ENCODE measurements at regions not wholly inside any gene's neighbourhood (a gene's known extent, or its start where the extent isn't known, plus 50 kb on each side); places are given as distances from the start of the nearest gene placed in this dataset.

GRCh38 chr2:176648700-176649297 lies 379.6 kb downstream of the MTX2 start:
- no peak for DNase-seq (ENCODE audit: low read depth)

GRCh38 chr2:176650104-176650837 lies 381.0 kb downstream of the MTX2 start:
- DNase-seq (ENCODE audit: low read depth), result no peak

GRCh38 chr2:176650838-176651555 lies 381.8 kb downstream of the MTX2 start:
- DNase-seq (ENCODE audit: low read depth), result no peak

- DNase-seq (ENCODE audit: low read depth), result peak; percentile 31
Observed at GRCh38 chr2:176652300-176653182, 383.3 kb downstream of the MTX2 start.

GRCh38 chr2:176653479-176654443 lies 384.5 kb downstream of the MTX2 start:
- DNase-seq (ENCODE audit: low read depth), result peak; percentile 42

GRCh38 chr2:176656038-176656775 lies 387.0 kb downstream of the MTX2 start:
- DNase-seq (ENCODE audit: low read depth), result no peak

GRCh38 chr2:176656776-176657140 lies 387.5 kb downstream of the MTX2 start:
- DNase-seq (ENCODE audit: low read depth), result no peak

- no peak for DNase-seq (ENCODE audit: low read depth)
Observed at GRCh38 chr2:176657393-176657792, 388.2 kb downstream of the MTX2 start.

GRCh38 chr2:176658708-176659107 lies 389.5 kb downstream of the MTX2 start:
- DNase-seq (ENCODE audit: low read depth), result no peak

- no peak for DNase-seq (ENCODE audit: low read depth)
Observed at GRCh38 chr2:176662753-176663152, 393.5 kb downstream of the MTX2 start.

- DNase-seq (ENCODE audit: low read depth), result no peak
Observed at GRCh38 chr2:176664478-176664877, 395.2 kb downstream of the MTX2 start.

- no peak for DNase-seq (ENCODE audit: low read depth)
Observed at GRCh38 chr2:176665086-176665485, 395.8 kb downstream of the MTX2 start.

GRCh38 chr2:176668912-176669311 lies 399.7 kb downstream of the MTX2 start:
- no peak for DNase-seq (ENCODE audit: low read depth)

GRCh38 chr2:176669398-176670174 lies 400.3 kb downstream of the MTX2 start:
- DNase-seq (ENCODE audit: low read depth), result no peak

- no peak for DNase-seq (ENCODE audit: low read depth)
Observed at GRCh38 chr2:176675271-176675949, 406.2 kb downstream of the MTX2 start.

GRCh38 chr2:176677746-176678265 lies 408.6 kb downstream of the MTX2 start:
- DNase-seq (ENCODE audit: low read depth), result no peak

GRCh38 chr2:176678571-176678970 lies 409.3 kb downstream of the MTX2 start:
- DNase-seq (ENCODE audit: low read depth), result no peak

- DNase-seq (ENCODE audit: low read depth), result no peak
Observed at GRCh38 chr2:176679061-176679669, 409.9 kb downstream of the MTX2 start.
